GM23338 (cell line): ENCODE measurements at regions not wholly inside any gene's neighbourhood (a gene's known extent, or its start where the extent isn't known, plus 50 kb on each side); places are given as distances from the start of the nearest gene placed in this dataset.

ENCODE experiments used
- ATAC-seq: fragments of 200-7000 bp; cut with Tn5 transposase; 3 replicates; pipeline ENCODE4 v1.9.1; 2020
- DNase-seq: peaks from one replicate; pipeline ENCODE4 v3.0.0-alpha.2; 2015; ENCODE audit warnings: low spot score
- H2AFZ ChIP-seq: fragments of 200-600 bp; sonication (generic); 2 replicates; pipeline ENCODE4 v1.8.0; 2016; ENCODE audit warnings: antibody characterized with exemption, mild to moderate bottlenecking, moderate library complexity
- H3F3A ChIP-seq: fragments of 200-600 bp; sonication (generic); replicated peaks from 2 replicates; pipeline ENCODE4 v1.8.0; 2017; ENCODE audit warnings: antibody characterized with exemption, mixed run types, low read depth
- H3K27ac ChIP-seq: fragments of 200-600 bp; sonication (generic); 2 replicates; pipeline ENCODE4 v1.6.1; 2016; ENCODE audit warnings: low read depth
- H3K27me3 ChIP-seq: fragments of 200-600 bp; sonication (generic); 2 replicates; pipeline ENCODE4 v1.8.0; 2016; ENCODE audit warnings: mild to moderate bottlenecking, mixed run types, moderate library complexity; ENCODE audit not compliant: insufficient read depth
- H3K36me3 ChIP-seq: fragments of 200-600 bp; sonication (generic); 2 replicates; pipeline ENCODE4 v1.8.0; 2016; ENCODE audit warnings: mild to moderate bottlenecking; ENCODE audit not compliant: insufficient read depth
- H3K4me1 ChIP-seq: fragments of 200-600 bp; sonication (generic); 2 replicates; pipeline ENCODE4 v1.8.0; 2016; ENCODE audit warnings: mild to moderate bottlenecking, moderate library complexity; ENCODE audit not compliant: insufficient read depth
- H3K4me2 ChIP-seq: fragments of 200-600 bp; sonication (generic); 2 replicates; pipeline ENCODE4 v1.7.1; 2017; ENCODE audit warnings: mixed run types
- H3K4me3 ChIP-seq: fragments of 200-600 bp; sonication (generic); 2 replicates; pipeline ENCODE4 v1.6.1; 2016; ENCODE audit warnings: mixed run types
- H3K79me2 ChIP-seq: fragments of 200-600 bp; sonication (generic); replicated peaks from 2 replicates; pipeline ENCODE4 v1.8.0; 2017; ENCODE audit warnings: mild to moderate bottlenecking; ENCODE audit not compliant: insufficient read depth
- H3K9me2 ChIP-seq: fragments of 200-600 bp; sonication (generic); 2 replicates; pipeline ENCODE4 v1.8.0; 2017; ENCODE audit not compliant: insufficient read depth
- H4K20me1 ChIP-seq: fragments of 200-600 bp; sonication (generic); replicated peaks from 2 replicates; pipeline ENCODE4 v1.8.0; 2017; ENCODE audit warnings: mild to moderate bottlenecking; ENCODE audit not compliant: insufficient read depth
- H3K27ac Mint-ChIP-seq: 2 replicates; pipeline ENCODE4 v1.8.0; 2020; ENCODE audit warnings: inconsistent platforms, mild to moderate bottlenecking, moderate library complexity, mixed read lengths
- H3K27me3 Mint-ChIP-seq: 3 replicates; pipeline ENCODE4 v1.8.0; 2022; ENCODE audit warnings: low read depth, mild to moderate bottlenecking, moderate library complexity, mixed read lengths, inconsistent platforms; ENCODE audit not compliant: insufficient read depth, poor library complexity
- H3K36me3 Mint-ChIP-seq: 3 replicates; pipeline ENCODE4 v1.8.0; 2021; ENCODE audit warnings: low read depth, mild to moderate bottlenecking, inconsistent platforms, moderate library complexity, mixed read lengths
- H3K4me1 Mint-ChIP-seq: 3 replicates; pipeline ENCODE4 v1.8.0; 2020; ENCODE audit warnings: mild to moderate bottlenecking, inconsistent platforms, mixed read lengths
- H3K4me3 Mint-ChIP-seq: 3 replicates; pipeline ENCODE4 v1.8.0; 2021; ENCODE audit warnings: moderate library complexity, mild to moderate bottlenecking, inconsistent platforms, mixed read lengths
- H3K9me3 Mint-ChIP-seq: 3 replicates; pipeline ENCODE4 v1.8.0; 2020; ENCODE audit warnings: moderate library complexity, mild to moderate bottlenecking, inconsistent platforms, mixed read lengths
- EZH2phosphoT487 ChIP-seq: fragments of 200-600 bp; sonication (generic); IDR thresholded peaks from one replicate; pipeline ENCODE4 v1.8.1; 2018; ENCODE audit warnings: antibody characterized with exemption; ENCODE audit not compliant: unreplicated experiment
- POLR2AphosphoS5 ChIP-seq: IDR thresholded peaks from 2 replicates; pipeline ENCODE4 v1.6.1; 2016; ENCODE audit warnings: antibody characterized with exemption, low read depth
- REST ChIP-seq: IDR thresholded peaks from one replicate; pipeline ENCODE4 v1.6.1; 2018; ENCODE audit warnings: antibody characterized with exemption; ENCODE audit not compliant: unreplicated experiment
- ZNF114 ChIP-seq: fragments of 250-450 bp; sonication (Bioruptor Pico); IDR thresholded peaks from 2 replicates; pipeline ENCODE4 v1.5.0; 2020; ENCODE audit warnings: mild to moderate bottlenecking, moderate library complexity
- ZNF331 ChIP-seq: fragments of 250-450 bp; sonication (Bioruptor Pico); IDR thresholded peaks from 2 replicates; pipeline ENCODE4 v1.5.0; 2020; ENCODE audit warnings: low read depth, mild to moderate bottlenecking, moderate library complexity
- ZNF462 ChIP-seq: fragments of 250-450 bp; sonication (Bioruptor Pico); IDR thresholded peaks from 2 replicates; pipeline ENCODE4 v1.5.0; 2020; ENCODE audit warnings: mild to moderate bottlenecking, moderate library complexity
- TF ChIP-seq, protein P1 (sequence below): IDR thresholded peaks from 2 replicates; pipeline ENCODE4 v1.6.1; 2016; ENCODE audit warnings: antibody characterized with exemption
- TF ChIP-seq, protein P2 (sequence below), 2 experiments: fragments of 200-600 bp in 1 of 2; sonication (generic) in 1 of 2; conservative IDR thresholded peaks; 2 replicates each; pipeline versions ENCODE4 v1.5.1 to v1.6.1; 2016 to 2017; ENCODE audit warnings: antibody characterized with exemption in 2 of 2, low read depth in 2 of 2, mild to moderate bottlenecking in 2 of 2, moderate library complexity in 1 of 2

GRCh38 chr7:131652194-131652593, 95.8 kb upstream of the PODXL start (continued):
- TF ChIP-seq, protein P1, sequence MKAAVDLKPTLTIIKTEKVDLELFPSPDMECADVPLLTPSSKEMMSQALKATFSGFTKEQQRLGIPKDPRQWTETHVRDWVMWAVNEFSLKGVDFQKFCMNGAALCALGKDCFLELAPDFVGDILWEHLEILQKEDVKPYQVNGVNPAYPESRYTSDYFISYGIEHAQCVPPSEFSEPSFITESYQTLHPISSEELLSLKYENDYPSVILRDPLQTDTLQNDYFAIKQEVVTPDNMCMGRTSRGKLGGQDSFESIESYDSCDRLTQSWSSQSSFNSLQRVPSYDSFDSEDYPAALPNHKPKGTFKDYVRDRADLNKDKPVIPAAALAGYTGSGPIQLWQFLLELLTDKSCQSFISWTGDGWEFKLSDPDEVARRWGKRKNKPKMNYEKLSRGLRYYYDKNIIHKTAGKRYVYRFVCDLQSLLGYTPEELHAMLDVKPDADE: no peak
- no peak for TF ChIP-seq ZNF462 (CRISPR knock-in tag)
- no peak for TF ChIP-seq POLR2AphosphoS5

DNA sequence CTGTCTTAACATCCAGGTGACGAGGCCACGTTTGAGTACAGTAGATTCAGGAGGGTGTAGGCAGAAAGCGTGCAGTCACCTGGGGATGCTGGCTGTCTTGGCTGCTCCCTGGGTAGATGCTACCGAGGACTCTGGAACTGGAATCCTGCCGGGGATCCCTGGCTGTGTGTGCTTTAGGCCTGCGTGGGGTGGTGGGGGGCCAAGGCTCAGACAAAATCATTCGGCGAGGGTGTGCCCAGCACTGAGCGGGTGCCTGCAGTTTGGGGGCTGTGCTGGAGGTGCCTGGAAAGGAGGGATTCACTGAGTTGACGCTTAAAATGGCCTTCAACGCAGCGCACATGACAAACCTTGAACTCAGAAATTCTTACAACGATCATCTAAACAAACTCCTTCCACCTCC, 93.5 kb upstream of the PODXL start:
- H3K27me3 ChIP-seq: no peaks in the 10 kb centered on the region
- 0 out of 2 replicates have a peak overlapping the region, but pooled peaks have one; percentile 63 for H3K4me2 ChIP-seq
- peaks cover 16% of the 10 kb centered on the region; the same call in 1 of the 2 replicates for H3F3A ChIP-seq
- no peak overlapping the region for H3K27ac Mint-ChIP-seq
- H3K4me3 ChIP-seq: no peak overlapping the region
- peak overlapping the region; percentile 28; the same call in 1 of the 2 replicates for H2AFZ ChIP-seq
- no peak for DNase-seq
- no peak for ATAC-seq
- 0 out of 3 replicates have a peak, but pooled peaks cover 2% of the 10 kb centered on the region for H3K36me3 Mint-ChIP-seq
- no peak overlapping the region for H3K27ac ChIP-seq
- H4K20me1 ChIP-seq: no peaks in the 10 kb centered on the region
- no peak overlapping the region for H3K4me3 Mint-ChIP-seq
- peaks cover 43% of the 10 kb centered on the region for H3K4me1 Mint-ChIP-seq
- peaks cover 16% of the 10 kb centered on the region for H3K27me3 Mint-ChIP-seq
- no peaks in the 10 kb centered on the region for H3K9me2 ChIP-seq
- H3K79me2 ChIP-seq: no peaks in the 10 kb centered on the region; the same call in 1 of the 2 replicates
- peaks cover 46% of the 10 kb centered on the region for H3K4me1 ChIP-seq
- no peaks in the 10 kb centered on the region for H3K36me3 ChIP-seq
- no peaks in the 10 kb centered on the region; the same call in 1 of the 3 replicates for H3K9me3 Mint-ChIP-seq
- no peak for TF ChIP-seq POLR2AphosphoS5
- TF ChIP-seq, protein P1: no peak
- TF ChIP-seq ZNF114: no peak
- no peak for TF ChIP-seq REST
- TF ChIP-seq, protein P2, sequence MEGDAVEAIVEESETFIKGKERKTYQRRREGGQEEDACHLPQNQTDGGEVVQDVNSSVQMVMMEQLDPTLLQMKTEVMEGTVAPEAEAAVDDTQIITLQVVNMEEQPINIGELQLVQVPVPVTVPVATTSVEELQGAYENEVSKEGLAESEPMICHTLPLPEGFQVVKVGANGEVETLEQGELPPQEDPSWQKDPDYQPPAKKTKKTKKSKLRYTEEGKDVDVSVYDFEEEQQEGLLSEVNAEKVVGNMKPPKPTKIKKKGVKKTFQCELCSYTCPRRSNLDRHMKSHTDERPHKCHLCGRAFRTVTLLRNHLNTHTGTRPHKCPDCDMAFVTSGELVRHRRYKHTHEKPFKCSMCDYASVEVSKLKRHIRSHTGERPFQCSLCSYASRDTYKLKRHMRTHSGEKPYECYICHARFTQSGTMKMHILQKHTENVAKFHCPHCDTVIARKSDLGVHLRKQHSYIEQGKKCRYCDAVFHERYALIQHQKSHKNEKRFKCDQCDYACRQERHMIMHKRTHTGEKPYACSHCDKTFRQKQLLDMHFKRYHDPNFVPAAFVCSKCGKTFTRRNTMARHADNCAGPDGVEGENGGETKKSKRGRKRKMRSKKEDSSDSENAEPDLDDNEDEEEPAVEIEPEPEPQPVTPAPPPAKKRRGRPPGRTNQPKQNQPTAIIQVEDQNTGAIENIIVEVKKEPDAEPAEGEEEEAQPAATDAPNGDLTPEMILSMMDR (conservative IDR thresholded peaks at IDR 0.05; ENCODE audit: low read depth in 2 of 2): no peak
- TF ChIP-seq EZH2phosphoT487: no peak
- no peak for TF ChIP-seq ZNF331 (CRISPR knock-in tag)
